ENCODE measurements at regions not wholly inside any gene's neighbourhood (a gene's known extent, or its start where the extent isn't known, plus 50 kb on each side); places are given as distances from the start of the nearest gene placed in this dataset.

GRCh38 chr4:123884922-123885321, 488.3 kb downstream of the SPRY1 start:
- H3K27me3 ChIP-seq (ENCODE audit: insufficient read depth, low read length): no peaks in the 10 kb centered on the region
- no peak overlapping the region for H3K9ac ChIP-seq (ENCODE audit: low read length)
- H3K4me2 ChIP-seq (ENCODE audit: low read length): no peak overlapping the region
- TF ChIP-seq EZH2 (IDR thresholded peaks at IDR 0.05; ENCODE audit: insufficient read depth, low read length) (no peak), CTCF (IDR thresholded peaks at IDR 0.05; ENCODE audit: insufficient read depth, low read depth, low read length) (no peak)
- DNase-seq (ENCODE audit: low read depth) (no peak), FAIRE-seq (no peak)
- Mint-ChIP-seq H3K4me3 (ENCODE audit: unreplicated experiment) (no peak overlapping the region), H3K27me3 (ENCODE audit: low read depth, unreplicated experiment) (no peaks in the 10 kb centered on the region), H3K36me3 (ENCODE audit: low read depth, unreplicated experiment) (no peaks in the 10 kb centered on the region), H3K9me3 (ENCODE audit: unreplicated experiment) (peaks cover 4% of the 10 kb centered on the region), H3K4me1 (ENCODE audit: low read depth, unreplicated experiment) (no peaks in the 10 kb centered on the region), H3K27ac (ENCODE audit: unreplicated experiment) (no peak overlapping the region)
- no peak overlapping the region for H3K4me3 ChIP-seq (ENCODE audit: insufficient read depth, low read depth, low read length)
- peaks cover 4% of the 10 kb centered on the region for H3K9me3 ChIP-seq (ENCODE audit: insufficient read depth, low read depth, low read length)
- H3K36me3 ChIP-seq (ENCODE audit: insufficient read depth, low read length): no peaks in the 10 kb centered on the region
- H2AFZ ChIP-seq (ENCODE audit: low read depth, low read length): no peak overlapping the region
- no peaks in the 10 kb centered on the region for H3K4me1 ChIP-seq (ENCODE audit: insufficient read depth, low read length)
- H3K79me2 ChIP-seq (ENCODE audit: insufficient read depth, low read length): no peaks in the 10 kb centered on the region
- H4K20me1 ChIP-seq (ENCODE audit: insufficient read depth, low read length): no peaks in the 10 kb centered on the region
- H3K27ac ChIP-seq (ENCODE audit: low read depth, low read length): no peak overlapping the region

GRCh38 chr4:123889507-123889906, 492.9 kb downstream of the SPRY1 start:
- H3K27ac Mint-ChIP-seq (ENCODE audit: unreplicated experiment): no peak overlapping the region
- no peak overlapping the region for H3K4me3 Mint-ChIP-seq (ENCODE audit: unreplicated experiment)
- no peaks in the 10 kb centered on the region for H3K27me3 Mint-ChIP-seq (ENCODE audit: low read depth, unreplicated experiment)
- H4K20me1 ChIP-seq (ENCODE audit: insufficient read depth, low read length): no peaks in the 10 kb centered on the region
- H3K4me1 ChIP-seq (ENCODE audit: insufficient read depth, low read length): no peaks in the 10 kb centered on the region
- H3K36me3 Mint-ChIP-seq (ENCODE audit: low read depth, unreplicated experiment): no peaks in the 10 kb centered on the region
- no peak for TF ChIP-seq EZH2 (IDR thresholded peaks at IDR 0.05; ENCODE audit: insufficient read depth, low read length)
- TF ChIP-seq CTCF (IDR thresholded peaks at IDR 0.05; ENCODE audit: insufficient read depth, low read depth, low read length): no peak
- peaks cover 4% of the 10 kb centered on the region for H3K9me3 ChIP-seq (ENCODE audit: insufficient read depth, low read depth, low read length)
- no peaks in the 10 kb centered on the region for H3K4me1 Mint-ChIP-seq (ENCODE audit: low read depth, unreplicated experiment)
- H3K79me2 ChIP-seq (ENCODE audit: insufficient read depth, low read length): no peaks in the 10 kb centered on the region
- no peak overlapping the region for H3K27ac ChIP-seq (ENCODE audit: low read depth, low read length)
- H3K9me3 Mint-ChIP-seq (ENCODE audit: unreplicated experiment): peaks cover 4% of the 10 kb centered on the region
- no peak for DNase-seq (ENCODE audit: low read depth)
- H3K9ac ChIP-seq (ENCODE audit: low read length): no peak overlapping the region
- no peaks in the 10 kb centered on the region for H3K36me3 ChIP-seq (ENCODE audit: insufficient read depth, low read length)
- no peak overlapping the region for H3K4me2 ChIP-seq (ENCODE audit: low read length)
- H3K27me3 ChIP-seq (ENCODE audit: insufficient read depth, low read length): no peaks in the 10 kb centered on the region
- H2AFZ ChIP-seq (ENCODE audit: low read depth, low read length): no peak overlapping the region
- no peak for FAIRE-seq
- H3K4me3 ChIP-seq (ENCODE audit: insufficient read depth, low read depth, low read length): no peak overlapping the region

GRCh38 chr4:123890889-123891288, 494.3 kb downstream of the SPRY1 start:
- no peak for DNase-seq (ENCODE audit: low read depth)
- no peak for FAIRE-seq
- TF ChIP-seq CTCF (IDR thresholded peaks at IDR 0.05; ENCODE audit: insufficient read depth, low read depth, low read length) (no peak), EZH2 (IDR thresholded peaks at IDR 0.05; ENCODE audit: insufficient read depth, low read length) (no peak)
- Mint-ChIP-seq H3K27ac (ENCODE audit: unreplicated experiment) (no peak overlapping the region), H3K27me3 (ENCODE audit: low read depth, unreplicated experiment) (no peaks in the 10 kb centered on the region), H3K4me3 (ENCODE audit: unreplicated experiment) (no peak overlapping the region), H3K36me3 (ENCODE audit: low read depth, unreplicated experiment) (no peaks in the 10 kb centered on the region), H3K4me1 (ENCODE audit: low read depth, unreplicated experiment) (no peaks in the 10 kb centered on the region), H3K9me3 (ENCODE audit: unreplicated experiment) (no peaks in the 10 kb centered on the region)
- Histone ChIP-seq H3K4me1 (ENCODE audit: insufficient read depth, low read length) (no peaks in the 10 kb centered on the region), H3K9ac (ENCODE audit: low read length) (no peak overlapping the region), H3K27ac (ENCODE audit: low read depth, low read length) (no peak overlapping the region), H3K9me3 (ENCODE audit: insufficient read depth, low read depth, low read length) (no peaks in the 10 kb centered on the region), H3K36me3 (ENCODE audit: insufficient read depth, low read length) (no peaks in the 10 kb centered on the region), H3K4me2 (ENCODE audit: low read length) (no peak overlapping the region), H3K27me3 (ENCODE audit: insufficient read depth, low read length) (no peaks in the 10 kb centered on the region), H4K20me1 (ENCODE audit: insufficient read depth, low read length) (no peaks in the 10 kb centered on the region), H3K4me3 (ENCODE audit: insufficient read depth, low read depth, low read length) (no peak overlapping the region), H2AFZ (ENCODE audit: low read depth, low read length) (no peak overlapping the region), H3K79me2 (ENCODE audit: insufficient read depth, low read length) (no peaks in the 10 kb centered on the region)
